HUES48 (cell line): ENCODE measurements at regions not wholly inside any gene's neighbourhood (a gene's known extent, or its start where the extent isn't known, plus 50 kb on each side); places are given as distances from the start of the nearest gene placed in this dataset.

ENCODE experiments used
- H3K27ac ChIP-seq: one replicate; pipeline ENCODE4 v1.7.0; 2013; ENCODE audit warnings: low read depth, low read length, inconsistent platforms
- H3K27me3 ChIP-seq: 2 replicates; pipeline ENCODE4 v1.6.1; 2013; ENCODE audit warnings: mild to moderate bottlenecking, low read length; ENCODE audit not compliant: control insufficient read depth, insufficient read depth
- H3K36me3 ChIP-seq: 2 replicates; pipeline ENCODE4 v1.6.1; 2013; ENCODE audit warnings: low read length; ENCODE audit not compliant: control insufficient read depth, insufficient read depth
- H3K4me1 ChIP-seq: 2 replicates; pipeline ENCODE4 v1.6.1; 2013; ENCODE audit warnings: mild to moderate bottlenecking, low read length; ENCODE audit not compliant: control insufficient read depth, insufficient read depth
- H3K4me3 ChIP-seq: 2 replicates; pipeline ENCODE4 v1.5.1; 2013; ENCODE audit warnings: mild to moderate bottlenecking, low read depth, low read length
- H3K9ac ChIP-seq: 2 replicates; pipeline ENCODE4 v1.6.1; 2013; ENCODE audit warnings: mild to moderate bottlenecking, low read depth, low read length, moderate library complexity
- H3K9me3 ChIP-seq: 2 replicates; pipeline ENCODE4 v1.6.1; 2013; ENCODE audit warnings: low read length; ENCODE audit not compliant: control insufficient read depth, insufficient read depth

GRCh38 chr4:126109836-126110235 lies 795.1 kb downstream of the FAT4 start:
- H3K9me3 ChIP-seq = peaks cover 4% of the 10 kb centered on the region; the same call in 1 of the 2 replicates
- H3K27me3 ChIP-seq = no peaks in the 10 kb centered on the region
- no peak overlapping the region for H3K27ac ChIP-seq
- no peaks in the 10 kb centered on the region for H3K36me3 ChIP-seq
- H3K9ac ChIP-seq = no peak overlapping the region
- H3K4me3 ChIP-seq = no peak overlapping the region
- no peaks in the 10 kb centered on the region for H3K4me1 ChIP-seq

GRCh38 chr4:126113058-126113457 lies 798.3 kb downstream of the FAT4 start:
- Histone ChIP-seq H3K4me3 (no peak overlapping the region), H3K9me3 (0 out of 2 replicates have a peak, but pooled peaks cover 4% of the 10 kb centered on the region), H3K27me3 (no peaks in the 10 kb centered on the region), H3K4me1 (no peaks in the 10 kb centered on the region), H3K27ac (no peak overlapping the region), H3K9ac (no peak overlapping the region), H3K36me3 (no peaks in the 10 kb centered on the region)

GRCh38 chr4:126123611-126124325 lies 809.0 kb downstream of the FAT4 start:
- Histone ChIP-seq H3K4me1 (no peaks in the 10 kb centered on the region), H3K4me3 (no peak overlapping the region), H3K9ac (no peak overlapping the region), H3K27ac (no peak overlapping the region), H3K27me3 (no peaks in the 10 kb centered on the region), H3K36me3 (no peaks in the 10 kb centered on the region), H3K9me3 (0 out of 2 replicates have a peak, but pooled peaks cover 4% of the 10 kb centered on the region)

GRCh38 chr4:126124818-126125217 lies 810.1 kb downstream of the FAT4 start:
- no peak overlapping the region for H3K4me3 ChIP-seq

GRCh38 chr4:126130215-126130614 lies 815.5 kb downstream of the FAT4 start:
- Histone ChIP-seq H3K9ac (no peak overlapping the region), H3K27me3 (no peaks in the 10 kb centered on the region), H3K4me1 (no peaks in the 10 kb centered on the region), H3K36me3 (no peaks in the 10 kb centered on the region), H3K4me3 (no peak overlapping the region), H3K27ac (no peak overlapping the region), H3K9me3 (peaks cover 26% of the 10 kb centered on the region)

More at GRCh38 chr4:126124818-126125217, 810.1 kb downstream of the FAT4 start:
- H3K27ac ChIP-seq = no peak overlapping the region
- H3K36me3 ChIP-seq = no peaks in the 10 kb centered on the region
- no peak overlapping the region for H3K9ac ChIP-seq
- no peaks in the 10 kb centered on the region for H3K4me1 ChIP-seq
- H3K27me3 ChIP-seq = no peaks in the 10 kb centered on the region
- H3K9me3 ChIP-seq = peaks cover 7% of the 10 kb centered on the region; the same call in 1 of the 2 replicates

- H3K27me3 ChIP-seq = no peaks in the 10 kb centered on the region
Measured at GRCh38 chr4:126136922-126137781, 822.4 kb downstream of the FAT4 start.

GRCh38 chr4:126137782-126138170 lies 823.0 kb downstream of the FAT4 start:
- H3K27ac ChIP-seq = no peak overlapping the region
- H3K4me3 ChIP-seq = no peak overlapping the region
- no peaks in the 10 kb centered on the region for H3K36me3 ChIP-seq
- H3K27me3 ChIP-seq = no peaks in the 10 kb centered on the region
- H3K9ac ChIP-seq = no peak overlapping the region
- no peaks in the 10 kb centered on the region for H3K4me1 ChIP-seq
- H3K9me3 ChIP-seq = peaks cover 15% of the 10 kb centered on the region

More at GRCh38 chr4:126136922-126137781, 822.4 kb downstream of the FAT4 start:
- Histone ChIP-seq H3K36me3 (no peaks in the 10 kb centered on the region), H3K4me1 (no peaks in the 10 kb centered on the region), H3K9me3 (peaks cover 17% of the 10 kb centered on the region), H3K9ac (no peak overlapping the region), H3K4me3 (no peak overlapping the region), H3K27ac (no peak overlapping the region)

GRCh38 chr4:126144543-126145237 lies 829.9 kb downstream of the FAT4 start:
- H3K9me3 ChIP-seq = no peaks in the 10 kb centered on the region
- H3K27me3 ChIP-seq = no peaks in the 10 kb centered on the region
- no peaks in the 10 kb centered on the region for H3K4me1 ChIP-seq
- no peak overlapping the region for H3K4me3 ChIP-seq
- H3K36me3 ChIP-seq = no peaks in the 10 kb centered on the region
- no peak overlapping the region for H3K27ac ChIP-seq
- no peak overlapping the region for H3K9ac ChIP-seq

- H3K9me3 ChIP-seq = peaks cover 5% of the 10 kb centered on the region; the same call in 1 of the 2 replicates
- H3K36me3 ChIP-seq = no peaks in the 10 kb centered on the region
- H3K4me1 ChIP-seq = no peaks in the 10 kb centered on the region
- H3K27ac ChIP-seq = no peak overlapping the region
- H3K9ac ChIP-seq = no peak overlapping the region
- H3K27me3 ChIP-seq = no peaks in the 10 kb centered on the region
- no peak overlapping the region for H3K4me3 ChIP-seq
Measured at GRCh38 chr4:126168484-126168883, 853.7 kb downstream of the FAT4 start.

GRCh38 chr4:126172126-126172525 lies 857.4 kb downstream of the FAT4 start:
- H3K27me3 ChIP-seq = no peaks in the 10 kb centered on the region
- no peaks in the 10 kb centered on the region for H3K4me1 ChIP-seq
- H3K9ac ChIP-seq = no peak overlapping the region
- no peak overlapping the region for H3K27ac ChIP-seq
- H3K4me3 ChIP-seq = no peak overlapping the region
- H3K9me3 ChIP-seq = peaks cover 5% of the 10 kb centered on the region; the same call in 1 of the 2 replicates
- no peaks in the 10 kb centered on the region for H3K36me3 ChIP-seq
